ENCODE measurements at regions not wholly inside any gene's neighbourhood (a gene's known extent, or its start where the extent isn't known, plus 50 kb on each side); places are given as distances from the start of the nearest gene placed in this dataset.

DNA sequence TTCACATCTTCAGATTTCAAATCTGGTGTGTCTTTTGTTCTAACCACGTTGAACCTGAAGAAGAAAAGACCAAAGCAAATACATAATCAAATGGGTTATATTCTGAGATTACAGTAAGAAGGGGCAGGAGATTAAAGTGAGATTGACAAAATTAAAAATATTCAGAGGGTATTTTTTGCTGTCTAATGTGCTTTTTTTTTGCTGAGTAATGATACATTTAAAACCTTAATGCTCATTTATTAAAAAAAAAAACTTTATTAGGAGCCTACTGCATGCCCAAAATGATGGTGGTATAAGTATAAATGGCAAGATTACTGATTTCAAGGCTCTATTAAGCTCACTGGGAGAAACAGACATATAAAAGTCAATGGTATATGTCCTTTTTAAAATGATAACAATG lies 459.4 kb downstream of the FGF9 start:
- in situ Hi-C loops (cut with MboI; ENCODE audit: low pct_unique_long_range_greater_than_20kb, low sequenced_read_pairs, unreplicated experiment), result no loop called here

DNA sequence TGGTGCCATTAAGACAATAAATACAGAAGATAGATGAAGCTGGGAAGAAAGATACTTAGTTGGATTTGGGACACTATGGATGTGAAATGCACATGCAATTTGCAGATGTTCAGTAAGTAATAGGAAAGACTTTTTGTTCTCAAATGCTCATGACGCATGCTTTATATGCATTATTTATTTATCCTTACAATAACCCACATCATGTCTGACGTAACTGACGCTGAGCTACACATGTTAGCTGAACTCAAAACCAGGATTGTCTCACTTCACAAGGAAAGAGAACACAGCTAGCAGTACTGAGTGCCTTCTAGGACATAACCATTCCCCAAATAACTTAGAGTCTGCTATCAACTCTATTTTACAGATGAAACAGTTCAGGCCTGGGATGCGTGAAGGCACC lies 463.4 kb downstream of the FGF9 start:
- no peak for DNase-seq (ENCODE audit: low spot score)
- in situ Hi-C loops (cut with MboI; ENCODE audit: low pct_unique_long_range_greater_than_20kb, low sequenced_read_pairs, unreplicated experiment), result no loop called here
- TF ChIP-seq, protein P1, sequence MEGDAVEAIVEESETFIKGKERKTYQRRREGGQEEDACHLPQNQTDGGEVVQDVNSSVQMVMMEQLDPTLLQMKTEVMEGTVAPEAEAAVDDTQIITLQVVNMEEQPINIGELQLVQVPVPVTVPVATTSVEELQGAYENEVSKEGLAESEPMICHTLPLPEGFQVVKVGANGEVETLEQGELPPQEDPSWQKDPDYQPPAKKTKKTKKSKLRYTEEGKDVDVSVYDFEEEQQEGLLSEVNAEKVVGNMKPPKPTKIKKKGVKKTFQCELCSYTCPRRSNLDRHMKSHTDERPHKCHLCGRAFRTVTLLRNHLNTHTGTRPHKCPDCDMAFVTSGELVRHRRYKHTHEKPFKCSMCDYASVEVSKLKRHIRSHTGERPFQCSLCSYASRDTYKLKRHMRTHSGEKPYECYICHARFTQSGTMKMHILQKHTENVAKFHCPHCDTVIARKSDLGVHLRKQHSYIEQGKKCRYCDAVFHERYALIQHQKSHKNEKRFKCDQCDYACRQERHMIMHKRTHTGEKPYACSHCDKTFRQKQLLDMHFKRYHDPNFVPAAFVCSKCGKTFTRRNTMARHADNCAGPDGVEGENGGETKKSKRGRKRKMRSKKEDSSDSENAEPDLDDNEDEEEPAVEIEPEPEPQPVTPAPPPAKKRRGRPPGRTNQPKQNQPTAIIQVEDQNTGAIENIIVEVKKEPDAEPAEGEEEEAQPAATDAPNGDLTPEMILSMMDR (IDR thresholded peaks at IDR 0.05; ENCODE audit: extremely low read depth, insufficient read depth, missing control alignments), result no peak

More for the DNA sequence above, 459.4 kb downstream of the FGF9 start:
- TF ChIP-seq, protein P1 (IDR thresholded peaks at IDR 0.05; ENCODE audit: extremely low read depth, insufficient read depth, missing control alignments), result no peak
- DNase-seq (ENCODE audit: low spot score), result no peak

DNA sequence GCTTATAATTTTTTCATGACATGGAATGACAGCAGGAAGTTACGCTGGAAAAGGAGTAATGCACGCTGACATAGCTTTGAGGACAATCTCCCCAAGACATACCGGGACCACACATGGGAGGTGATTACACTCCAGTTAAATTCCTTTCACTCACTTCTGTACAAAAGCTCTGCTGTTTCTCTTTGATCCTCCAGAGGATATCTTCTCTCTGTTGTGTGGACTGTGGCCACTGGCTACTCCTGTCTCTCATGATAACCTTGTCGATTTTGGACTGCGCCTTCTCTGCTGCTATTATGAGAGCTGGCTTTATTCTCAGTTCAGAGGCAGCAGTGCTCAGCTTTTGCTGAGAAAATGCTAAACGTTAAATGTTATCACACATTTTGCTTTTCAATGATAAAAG lies 464.6 kb downstream of the FGF9 start:
- in situ Hi-C loops (cut with MboI; ENCODE audit: low pct_unique_long_range_greater_than_20kb, low sequenced_read_pairs, unreplicated experiment), result no loop called here
- TF ChIP-seq, protein P1 (IDR thresholded peaks at IDR 0.05; ENCODE audit: extremely low read depth, insufficient read depth, missing control alignments), result no peak
- DNase-seq (ENCODE audit: low spot score), result no peak

DNA sequence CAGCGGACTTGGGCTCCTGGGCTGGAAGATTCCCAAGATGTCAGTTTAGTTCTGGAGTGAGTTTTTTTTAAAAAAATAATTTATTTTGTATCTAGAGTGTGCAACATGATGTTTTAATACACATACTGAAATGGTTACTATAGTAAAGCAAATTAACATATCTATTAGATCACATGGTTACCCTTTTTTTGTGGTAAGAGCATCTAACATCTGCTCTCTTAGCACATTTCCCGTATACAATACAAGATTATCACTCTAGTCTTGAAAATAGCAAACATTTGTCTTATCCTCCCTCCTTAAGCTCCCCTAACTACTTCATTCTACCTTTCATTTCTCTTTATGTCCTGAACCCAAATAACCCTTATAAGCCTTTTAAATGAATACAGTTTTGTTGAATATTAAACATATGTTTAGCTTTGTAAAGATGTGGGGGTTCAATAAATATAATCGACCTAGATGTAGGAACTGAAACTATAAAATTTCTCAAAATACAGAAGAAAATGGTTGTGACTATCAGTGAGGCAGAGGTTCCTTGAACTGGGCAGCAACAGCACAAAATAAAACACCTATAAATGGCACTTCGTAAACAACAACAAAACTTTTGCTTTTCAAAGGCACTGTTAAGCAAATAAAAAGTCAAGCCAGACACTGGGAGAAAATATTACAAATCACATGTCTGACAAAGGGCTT lies 466.6 kb downstream of the FGF9 start:
- TF ChIP-seq, protein P1 (IDR thresholded peaks at IDR 0.05; ENCODE audit: extremely low read depth, insufficient read depth, missing control alignments), result no peak
- DNase-seq (ENCODE audit: low spot score), result no peak
- in situ Hi-C loops (cut with MboI; ENCODE audit: low pct_unique_long_range_greater_than_20kb, low sequenced_read_pairs, unreplicated experiment), result no loop called here

DNA sequence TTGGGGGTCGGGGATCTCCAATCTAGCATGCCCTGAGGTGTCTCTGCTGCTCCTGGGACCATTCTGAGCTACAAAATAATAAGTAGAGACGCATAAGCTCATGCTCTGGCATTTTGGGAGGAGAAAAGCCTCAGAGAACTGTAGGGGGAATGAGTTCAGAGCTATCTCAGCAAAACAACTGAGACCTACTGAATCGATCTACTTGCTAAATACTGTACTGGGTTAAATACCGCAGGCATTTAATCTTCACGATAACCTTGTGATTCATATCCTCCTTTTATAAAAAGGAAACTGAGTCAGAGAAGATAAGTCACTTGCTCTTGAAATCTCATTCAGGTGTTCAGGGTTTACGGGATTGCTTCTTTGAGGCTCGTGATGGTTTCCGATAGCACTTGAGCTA lies 468.1 kb downstream of the FGF9 start:
- no peak for DNase-seq (ENCODE audit: low spot score)
- in situ Hi-C loops (cut with MboI; ENCODE audit: low pct_unique_long_range_greater_than_20kb, low sequenced_read_pairs, unreplicated experiment), result no loop called here
- TF ChIP-seq, protein P1 (IDR thresholded peaks at IDR 0.05; ENCODE audit: extremely low read depth, insufficient read depth, missing control alignments), result no peak

DNA sequence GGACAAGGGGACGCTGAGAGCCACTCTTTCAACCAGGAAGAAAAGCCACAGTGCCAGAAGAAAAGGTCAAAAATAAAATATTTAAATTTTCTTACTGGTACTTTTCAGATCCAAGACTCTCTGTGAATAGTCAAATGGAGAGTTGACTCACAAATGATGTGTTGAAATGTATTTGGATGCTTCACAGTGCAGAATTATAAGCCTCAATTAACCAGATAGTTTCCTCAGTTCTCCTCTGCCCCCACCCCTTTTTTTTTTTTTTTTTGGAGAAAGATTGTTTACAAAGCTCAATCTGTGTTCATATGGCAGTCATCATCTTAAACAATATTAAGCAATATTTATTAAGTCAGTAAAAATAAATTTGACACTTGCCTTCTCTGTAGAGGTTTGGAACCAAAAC lies 470.8 kb downstream of the FGF9 start:
- no peak for DNase-seq (ENCODE audit: low spot score)
- in situ Hi-C loops (cut with MboI; ENCODE audit: low pct_unique_long_range_greater_than_20kb, low sequenced_read_pairs, unreplicated experiment), result no loop called here
- TF ChIP-seq, protein P1 (IDR thresholded peaks at IDR 0.05; ENCODE audit: extremely low read depth, insufficient read depth, missing control alignments), result no peak

Measured in GM13977 (cell line).